ENCODE measurements at regions not wholly inside any gene's neighbourhood (a gene's known extent, or its start where the extent isn't known, plus 50 kb on each side); places are given as distances from the start of the nearest gene placed in this dataset.
"Not testable (repeated sequence)": the region's sequence is repeated elsewhere in the genome, so short reads cannot be mapped to it uniquely, and the experiment has no call there.

DNA sequence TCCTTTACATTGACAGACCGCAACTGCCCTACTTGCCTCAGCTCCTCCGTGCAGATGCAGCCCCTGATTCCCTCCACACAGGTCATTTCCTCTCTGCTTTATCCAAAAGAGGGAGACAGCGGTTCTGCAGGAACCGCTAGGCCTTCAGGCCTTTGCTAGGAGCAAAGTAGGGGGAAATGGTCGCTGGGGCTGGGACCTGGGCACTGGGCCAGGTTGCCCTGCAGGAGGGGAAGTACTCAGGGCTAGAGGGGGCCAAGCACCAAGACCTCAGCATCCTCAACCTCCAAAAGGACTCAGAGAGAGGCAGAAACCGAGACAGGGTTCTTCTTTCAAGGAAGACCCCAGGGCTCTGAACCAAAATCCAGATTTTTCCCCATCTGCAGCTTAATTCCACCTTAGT is 160.4 kb upstream of the NOTCH2NLA start:
- BruUV-seq (replicated peaks); DNase-seq; H3K79me2 ChIP-seq (ENCODE audit: low read depth); intact Hi-C loops (cut with micrococcal nuclease; ENCODE audit: unreplicated experiment); H3K4me3 ChIP-seq; H3K4me1 ChIP-seq (replicated peaks; ENCODE audit: insufficient read depth); H3K4me2 ChIP-seq; H3K27ac ChIP-seq; H3K9me3 ChIP-seq (ENCODE audit: insufficient read depth, low read depth); CTCF ChIA-PET; H4K20me1 ChIP-seq (ENCODE audit: insufficient read depth); H3K27me3 ChIP-seq (ENCODE audit: insufficient read depth, low read depth); H3F3A ChIP-seq (ENCODE audit: insufficient read depth, low read depth); H3K9me2 ChIP-seq (ENCODE audit: insufficient read depth); POLR2A ChIA-PET (ENCODE audit: unreplicated experiment); H3K36me3 ChIP-seq (ENCODE audit: low read depth); H2AFZ ChIP-seq: not testable (repeated sequence)

DNA sequence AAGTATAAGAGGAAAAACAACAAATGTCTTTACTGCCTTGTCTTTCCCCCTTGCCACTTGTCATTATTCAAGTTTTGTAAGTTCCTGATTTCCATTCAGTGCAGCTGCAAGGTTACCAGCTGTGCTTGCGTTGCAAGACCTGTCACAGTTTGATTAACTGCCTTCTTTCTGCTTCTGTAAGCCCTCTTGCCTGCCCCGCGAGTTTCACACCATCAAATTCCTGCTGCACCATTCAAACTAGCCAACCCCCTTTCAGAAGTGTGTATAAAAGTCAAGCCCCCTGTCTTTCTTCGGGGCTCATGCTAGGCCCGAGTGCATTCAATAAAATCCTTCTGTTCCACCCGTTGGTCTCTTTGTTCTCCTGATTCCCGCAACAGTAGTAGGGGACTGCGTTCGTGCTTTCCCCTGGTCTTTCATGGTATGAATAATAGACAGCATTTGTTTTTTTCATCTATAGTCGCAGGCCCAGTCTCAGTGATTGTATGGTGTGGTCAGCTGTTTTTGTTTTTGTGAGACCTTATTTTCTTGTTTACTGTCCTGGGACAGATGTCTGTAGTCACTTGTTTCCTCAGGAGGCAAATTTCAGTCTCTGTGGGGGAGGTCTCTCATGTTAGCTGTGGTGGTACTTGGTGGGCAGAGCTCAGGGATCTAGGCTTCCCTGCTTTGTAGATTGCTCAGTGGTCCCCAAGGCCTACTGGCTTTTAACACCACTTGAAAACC is 159.1 kb upstream of the NOTCH2NLA start:
- POLR2A ChIA-PET (ENCODE audit: unreplicated experiment): interaction anchor here (0.6 kb wide), 2 partner anchors 11 to 1873 kb away, joined by 8 to 19 read pairs; no protein-coding TSS in a partner anchor
- H3K36me3 ChIP-seq (ENCODE audit: low read depth); H3F3A ChIP-seq (ENCODE audit: insufficient read depth, low read depth); intact Hi-C loops (cut with micrococcal nuclease; ENCODE audit: unreplicated experiment); H2AFZ ChIP-seq; BruUV-seq (replicated peaks); H3K79me2 ChIP-seq (ENCODE audit: low read depth); CTCF ChIA-PET; H3K4me1 ChIP-seq (replicated peaks; ENCODE audit: insufficient read depth); H3K27ac ChIP-seq; H4K20me1 ChIP-seq (ENCODE audit: insufficient read depth); H3K4me3 ChIP-seq; H3K9me3 ChIP-seq (ENCODE audit: insufficient read depth, low read depth); H3K27me3 ChIP-seq (ENCODE audit: insufficient read depth, low read depth); H3K9me2 ChIP-seq (ENCODE audit: insufficient read depth): not testable (repeated sequence)
- peak overlapping the region; percentile 69 for H3K4me2 ChIP-seq
- peak in 1 of 2 experiments; percentile 35 for DNase-seq

DNA sequence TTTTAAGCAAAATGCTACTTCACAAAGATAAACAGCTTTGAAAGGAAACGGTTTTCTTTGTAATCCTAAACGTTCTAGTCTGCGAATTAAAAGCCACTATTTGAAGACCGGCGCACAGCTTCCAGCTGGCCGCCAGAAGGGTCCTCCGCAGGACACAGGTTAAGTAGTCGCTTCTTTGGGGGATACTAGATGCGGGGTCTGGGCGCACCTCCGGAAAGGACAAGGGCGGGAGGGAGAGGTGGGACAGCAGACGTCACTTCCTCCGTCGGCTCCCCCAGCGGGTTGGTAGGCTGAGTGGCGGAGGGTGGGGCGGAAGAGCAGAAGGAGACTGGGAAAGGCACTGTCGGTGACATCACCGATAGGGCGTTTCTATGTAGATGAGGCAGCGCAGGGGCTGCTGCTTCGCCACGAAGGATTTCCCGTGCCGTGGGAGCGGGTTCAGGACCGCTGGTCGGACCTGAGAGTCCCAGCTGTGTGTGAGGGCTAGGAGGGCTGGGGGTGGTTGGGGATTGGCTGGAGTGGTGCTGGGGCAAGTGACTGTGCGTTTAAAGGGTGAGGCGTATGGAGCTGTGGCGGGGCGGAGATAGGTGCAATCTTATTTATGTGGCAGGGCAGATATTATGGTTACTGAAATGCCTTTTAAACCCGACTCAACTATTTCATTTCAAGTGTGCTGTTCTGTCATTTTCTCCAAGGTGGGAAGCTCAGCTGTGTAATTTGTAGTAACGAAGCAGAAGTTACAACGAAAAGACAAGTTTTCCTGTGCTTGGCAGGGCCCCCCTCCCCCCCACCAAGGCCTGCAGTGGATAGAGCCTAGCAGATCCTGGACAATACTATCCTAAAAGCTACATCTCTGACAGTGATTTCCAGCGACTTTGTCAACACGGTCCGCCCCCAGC is 158.3 kb upstream of the NOTCH2NLA start:
- H3K9me2 ChIP-seq (ENCODE audit: insufficient read depth); CTCF ChIA-PET; intact Hi-C loops (cut with micrococcal nuclease; ENCODE audit: unreplicated experiment); H3K27me3 ChIP-seq (ENCODE audit: insufficient read depth, low read depth); H3K9me3 ChIP-seq (ENCODE audit: insufficient read depth, low read depth); H3K36me3 ChIP-seq (ENCODE audit: low read depth); H3K4me1 ChIP-seq (replicated peaks; ENCODE audit: insufficient read depth); H4K20me1 ChIP-seq (ENCODE audit: insufficient read depth); H3K79me2 ChIP-seq (ENCODE audit: low read depth); H3F3A ChIP-seq (ENCODE audit: insufficient read depth, low read depth): not testable (repeated sequence)
- Histone ChIP-seq H3K4me2 (peak overlapping the region; percentile 95), H2AFZ (peak overlapping the region; percentile 78; the same call in 1 of the 2 replicates), H3K27ac (peak overlapping the region; percentile 89), H3K4me3 (peak overlapping the region; percentile 83)
- BruUV-seq (replicated peaks): TSS peak; percentile 100
- POLR2A ChIA-PET (ENCODE audit: unreplicated experiment): interaction anchor here (0.6 kb wide), 3 partner anchors 9 to 1874 kb away, joined by 8 to 19 read pairs (median 18); no protein-coding TSS in a partner anchor
- DNase-seq: peak; percentile 63 to 98

DNA sequence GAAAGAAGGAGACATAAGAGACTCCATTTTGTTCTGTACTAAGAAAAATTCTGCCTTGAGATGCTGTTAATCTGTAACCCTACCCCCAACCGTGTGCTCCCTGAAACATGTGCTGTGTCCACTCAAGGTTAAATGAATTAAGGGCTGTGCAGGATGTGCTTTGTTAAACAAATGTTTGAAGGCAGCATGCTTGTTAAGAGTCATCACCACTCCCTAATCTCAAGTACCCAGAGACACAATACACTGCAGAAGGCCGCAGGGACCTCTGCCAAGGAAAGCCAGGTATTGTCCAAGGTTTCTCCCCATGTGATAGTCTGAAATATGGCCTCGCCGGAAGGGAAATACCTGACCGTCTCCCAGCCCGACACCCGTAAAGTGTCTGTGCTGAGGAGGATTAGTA is 152.4 kb upstream of the NOTCH2NLA start:
- H3K27ac ChIP-seq; H3K79me2 ChIP-seq (ENCODE audit: low read depth); H3K4me1 ChIP-seq (replicated peaks; ENCODE audit: insufficient read depth); H3K27me3 ChIP-seq (ENCODE audit: insufficient read depth, low read depth); intact Hi-C loops (cut with micrococcal nuclease; ENCODE audit: unreplicated experiment); H3K4me3 ChIP-seq; H3K4me2 ChIP-seq; BruUV-seq (replicated peaks); H3K9me2 ChIP-seq (ENCODE audit: insufficient read depth); H2AFZ ChIP-seq; H4K20me1 ChIP-seq (ENCODE audit: insufficient read depth); CTCF ChIA-PET; POLR2A ChIA-PET (ENCODE audit: unreplicated experiment); H3K9me3 ChIP-seq (ENCODE audit: insufficient read depth, low read depth); H3K36me3 ChIP-seq (ENCODE audit: low read depth); DNase-seq: not testable (repeated sequence)
- H3F3A ChIP-seq (ENCODE audit: insufficient read depth, low read depth): peaks cover 18% of the 10 kb centered on the region

DNA sequence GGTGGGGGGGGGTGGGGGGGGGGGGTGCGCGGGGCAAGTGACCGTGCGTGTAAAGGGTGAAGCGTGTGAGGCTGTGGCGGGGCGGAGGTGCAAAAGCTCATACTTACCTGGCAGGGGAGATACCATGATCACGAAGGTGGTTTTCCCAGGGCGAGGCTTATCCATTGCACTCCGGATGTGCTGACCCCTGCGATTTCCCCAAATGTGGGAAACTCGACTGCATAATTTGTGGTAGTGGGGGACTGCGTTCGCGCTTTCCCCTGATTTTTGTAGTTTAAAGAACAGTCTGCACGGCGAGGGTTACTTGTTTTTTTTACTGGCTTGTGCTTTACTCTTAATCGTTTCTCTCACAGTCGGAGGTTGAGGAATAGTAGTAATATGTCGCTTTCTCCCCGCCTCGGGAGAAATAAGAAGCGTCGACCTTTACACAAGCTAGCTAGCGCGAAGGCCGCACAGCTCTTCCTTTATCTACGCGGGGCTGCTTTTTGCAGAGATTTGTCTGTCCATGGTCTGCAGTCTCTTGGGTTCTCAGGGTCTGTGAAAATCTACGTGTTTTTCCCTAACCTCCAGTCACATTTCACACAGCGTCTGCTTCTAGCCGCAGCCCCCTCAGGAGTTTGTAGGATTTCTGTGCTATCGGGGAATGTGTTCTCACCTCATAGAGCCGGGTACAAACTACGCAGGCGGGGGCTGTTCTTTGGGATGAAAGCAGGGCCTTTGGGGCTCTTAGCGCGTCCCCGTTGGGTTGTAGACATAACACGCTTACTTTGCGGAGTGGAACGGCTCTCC is 148.1 kb upstream of the NOTCH2NLA start:
- Histone ChIP-seq H3F3A (ENCODE audit: insufficient read depth, low read depth) (peaks cover 18% of the 10 kb centered on the region), H3K27ac (peak overlapping the region; percentile 86), H3K4me2 (peak overlapping the region; percentile 80), H3K4me3 (peak overlapping the region; percentile 44; the same call in 1 of the 2 replicates)
- peak; percentile 84 to 98 for DNase-seq
- H3K4me1 ChIP-seq (replicated peaks; ENCODE audit: insufficient read depth); CTCF ChIA-PET; H3K79me2 ChIP-seq (ENCODE audit: low read depth); H3K27me3 ChIP-seq (ENCODE audit: insufficient read depth, low read depth); H2AFZ ChIP-seq; H3K9me2 ChIP-seq (ENCODE audit: insufficient read depth); H3K9me3 ChIP-seq (ENCODE audit: insufficient read depth, low read depth); H3K36me3 ChIP-seq (ENCODE audit: low read depth); intact Hi-C loops (cut with micrococcal nuclease; ENCODE audit: unreplicated experiment); H4K20me1 ChIP-seq (ENCODE audit: insufficient read depth): not testable (repeated sequence)
- POLR2A ChIA-PET (ENCODE audit: unreplicated experiment): interaction anchor here (0.6 to 1.7 kb wide), 4 partner anchors 11 to 1404 kb away, joined by 4 to 19 read pairs (median 5); no protein-coding TSS in a partner anchor
- TSS peak; percentile 98 for BruUV-seq (replicated peaks)

DNA sequence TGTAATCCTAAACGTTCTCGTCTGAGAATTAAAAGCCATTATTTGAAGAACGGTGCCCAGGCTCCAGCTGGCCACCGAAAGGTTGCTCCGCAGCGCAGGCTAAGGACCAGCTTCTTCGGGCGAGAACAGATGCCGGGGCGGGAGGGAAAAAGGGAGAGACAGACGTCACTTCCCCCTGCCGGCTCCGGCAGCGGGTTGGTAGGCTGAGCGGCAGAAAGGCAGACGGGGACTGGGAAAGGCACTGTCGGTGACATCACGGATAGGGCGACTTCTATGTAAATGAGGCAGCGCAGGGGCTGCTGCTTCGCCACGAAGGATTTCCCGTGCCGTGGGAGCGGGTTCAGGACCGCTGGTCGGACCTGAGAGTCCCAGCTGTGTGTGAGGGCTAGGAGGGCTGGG is 147.5 kb upstream of the NOTCH2NLA start:
- H2AFZ ChIP-seq; CTCF ChIA-PET; H3K4me1 ChIP-seq (replicated peaks; ENCODE audit: insufficient read depth); H3K9me3 ChIP-seq (ENCODE audit: insufficient read depth, low read depth); H4K20me1 ChIP-seq (ENCODE audit: insufficient read depth); H3K36me3 ChIP-seq (ENCODE audit: low read depth); H3K9me2 ChIP-seq (ENCODE audit: insufficient read depth); intact Hi-C loops (cut with micrococcal nuclease; ENCODE audit: unreplicated experiment); H3K27me3 ChIP-seq (ENCODE audit: insufficient read depth, low read depth); H3K79me2 ChIP-seq (ENCODE audit: low read depth); BruUV-seq (replicated peaks): not testable (repeated sequence)
- Histone ChIP-seq H3K4me2 (peak overlapping the region; percentile 70), H3F3A (ENCODE audit: insufficient read depth, low read depth) (peaks cover 18% of the 10 kb centered on the region), H3K27ac (peak overlapping the region; percentile 51; the same call in 1 of the 2 replicates), H3K4me3 (peak overlapping the region; percentile 53; the same call in 1 of the 2 replicates)
- POLR2A ChIA-PET (ENCODE audit: unreplicated experiment): interaction anchor here (0.7 to 1.7 kb wide), 3 partner anchors 11 to 1294 kb away, joined by 4 to 19 read pairs (median 4); no protein-coding TSS in a partner anchor
- DNase-seq: peak; percentile 67 to 84
